ENCODE measurements at regions not wholly inside any gene's neighbourhood (a gene's known extent, or its start where the extent isn't known, plus 50 kb on each side); places are given as distances from the start of the nearest gene placed in this dataset.

GRCh38 chr14:39773387-39774126, 341.3 kb upstream of the FBXO33 start:
- Histone ChIP-seq H3K4me3 (ENCODE audit: low read length) (no peak overlapping the region), H3K9ac (ENCODE audit: extremely low read depth, low read length, poor library complexity, severe bottlenecking) (no peak overlapping the region), H3K27me3 (ENCODE audit: control insufficient read depth, insufficient read depth, low read length, poor library complexity, severe bottlenecking) (no peaks in the 10 kb centered on the region), H3K9me3 (ENCODE audit: control insufficient read depth, low read length) (peaks cover 30% of the 10 kb centered on the region), H3K27ac (ENCODE audit: low read depth, low read length) (no peak overlapping the region), H3K36me3 (ENCODE audit: control insufficient read depth, insufficient read depth, low read length) (no peaks in the 10 kb centered on the region), H3K4me1 (ENCODE audit: control insufficient read depth, insufficient read depth, low read length) (no peaks in the 10 kb centered on the region)
- Mint-ChIP-seq H3K4me3 (no peak overlapping the region), H3K27ac (no peak overlapping the region), H3K9me3 (peaks cover 28% of the 10 kb centered on the region), H3K36me3 (ENCODE audit: low read depth) (peaks cover 11% of the 10 kb centered on the region), H3K4me1 (peaks cover 10% of the 10 kb centered on the region), H3K27me3 (ENCODE audit: insufficient read depth) (no peaks in the 10 kb centered on the region)
- WGBS, 2 experiments (ENCODE audit: insufficient coverage in 1 of 2, insufficient read length in 1 of 2) = 96 to 100% methylated on average over 2 of the region's 2 CpGs
- DNase-seq = no peak
- TF ChIP-seq CTCF (conservative IDR thresholded peaks at IDR 0.05) = no peak

GRCh38 chr14:39772627-39773026, 340.4 kb upstream of the FBXO33 start:
- Histone ChIP-seq H3K9ac (ENCODE audit: extremely low read depth, low read length, poor library complexity, severe bottlenecking) (no peak overlapping the region), H3K27ac (ENCODE audit: low read depth, low read length) (no peak overlapping the region), H3K4me1 (ENCODE audit: control insufficient read depth, insufficient read depth, low read length) (no peaks in the 10 kb centered on the region), H3K27me3 (ENCODE audit: control insufficient read depth, insufficient read depth, low read length, poor library complexity, severe bottlenecking) (no peaks in the 10 kb centered on the region), H3K9me3 (ENCODE audit: control insufficient read depth, low read length) (peaks cover 20% of the 10 kb centered on the region), H3K4me3 (ENCODE audit: low read length) (no peak overlapping the region), H3K36me3 (ENCODE audit: control insufficient read depth, insufficient read depth, low read length) (no peaks in the 10 kb centered on the region)
- no peak for DNase-seq
- H3K36me3 Mint-ChIP-seq (ENCODE audit: low read depth) = peaks cover 6% of the 10 kb centered on the region
- peaks cover 18% of the 10 kb centered on the region for H3K9me3 Mint-ChIP-seq
- H3K4me3 Mint-ChIP-seq = no peak overlapping the region
- no peak for TF ChIP-seq CTCF (conservative IDR thresholded peaks at IDR 0.05)
- 81% methylated on average over 1 of the region's 1 CpG; no CpG with 5 or more reads in 1 of the 2 experiments for WGBS, 2 experiments (ENCODE audit: insufficient coverage in 1 of 2, insufficient read length in 1 of 2)
- no peaks in the 10 kb centered on the region for H3K27me3 Mint-ChIP-seq (ENCODE audit: insufficient read depth)
- H3K27ac Mint-ChIP-seq = no peak overlapping the region
- H3K4me1 Mint-ChIP-seq = peaks cover 7% of the 10 kb centered on the region

GRCh38 chr14:39768589-39768988, 336.4 kb upstream of the FBXO33 start:
- no peak for DNase-seq
- no peak overlapping the region for H3K27ac ChIP-seq (ENCODE audit: low read depth, low read length)
- no peaks in the 10 kb centered on the region for H3K36me3 ChIP-seq (ENCODE audit: control insufficient read depth, insufficient read depth, low read length)
- H3K4me3 ChIP-seq (ENCODE audit: low read length) = no peak overlapping the region
- peaks cover 3% of the 10 kb centered on the region for H3K9me3 ChIP-seq (ENCODE audit: control insufficient read depth, low read length)
- Mint-ChIP-seq H3K36me3 (ENCODE audit: low read depth) (peaks cover 2% of the 10 kb centered on the region), H3K9me3 (peaks cover 4% of the 10 kb centered on the region), H3K27ac (no peak overlapping the region), H3K4me3 (no peak overlapping the region), H3K27me3 (ENCODE audit: insufficient read depth) (peaks cover 19% of the 10 kb centered on the region), H3K4me1 (peaks cover 7% of the 10 kb centered on the region)
- no peak for TF ChIP-seq CTCF (conservative IDR thresholded peaks at IDR 0.05)
- peaks cover 15% of the 10 kb centered on the region for H3K27me3 ChIP-seq (ENCODE audit: control insufficient read depth, insufficient read depth, low read length, poor library complexity, severe bottlenecking)
- no peak overlapping the region for H3K9ac ChIP-seq (ENCODE audit: extremely low read depth, low read length, poor library complexity, severe bottlenecking)
- no peaks in the 10 kb centered on the region for H3K4me1 ChIP-seq (ENCODE audit: control insufficient read depth, insufficient read depth, low read length)
- 73 to 91% methylated on average over 1 of the region's 1 CpG for WGBS, 2 experiments (ENCODE audit: insufficient coverage in 1 of 2, insufficient read length in 1 of 2)
